HG03565 (cell line): ENCODE measurements at regions not wholly inside any gene's neighbourhood (a gene's known extent, or its start where the extent isn't known, plus 50 kb on each side); places are given as distances from the start of the nearest gene placed in this dataset.

Source experiments
- ATAC-seq: cut with Tn5 transposase; IDR thresholded peaks from one replicate; pipeline ENCODE4 v1.9.1; 2021; ENCODE audit warnings: mild to moderate bottlenecking, moderate library complexity; ENCODE audit not compliant: unreplicated experiment

DNA sequence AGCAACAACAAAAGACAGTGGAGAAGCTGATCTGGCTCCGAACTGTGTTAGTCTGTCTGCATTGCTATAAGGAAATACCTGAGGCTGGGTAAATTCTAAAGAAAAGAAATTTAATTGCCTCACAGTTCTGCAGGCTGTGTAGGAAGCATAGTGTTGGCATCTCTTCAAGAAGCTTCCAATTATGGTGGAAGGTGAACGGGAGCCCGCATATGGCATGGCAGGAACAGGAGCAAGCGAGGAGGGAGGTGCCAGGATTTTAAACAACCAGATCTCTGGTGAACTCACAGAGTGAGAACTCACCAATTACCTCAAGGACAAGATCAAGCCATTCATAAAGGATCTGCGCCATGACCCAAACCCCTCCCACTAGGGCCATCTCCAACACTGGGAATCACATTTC lies 293.5 kb downstream of the SMOC2 start:
- ATAC-seq, result no peak

DNA sequence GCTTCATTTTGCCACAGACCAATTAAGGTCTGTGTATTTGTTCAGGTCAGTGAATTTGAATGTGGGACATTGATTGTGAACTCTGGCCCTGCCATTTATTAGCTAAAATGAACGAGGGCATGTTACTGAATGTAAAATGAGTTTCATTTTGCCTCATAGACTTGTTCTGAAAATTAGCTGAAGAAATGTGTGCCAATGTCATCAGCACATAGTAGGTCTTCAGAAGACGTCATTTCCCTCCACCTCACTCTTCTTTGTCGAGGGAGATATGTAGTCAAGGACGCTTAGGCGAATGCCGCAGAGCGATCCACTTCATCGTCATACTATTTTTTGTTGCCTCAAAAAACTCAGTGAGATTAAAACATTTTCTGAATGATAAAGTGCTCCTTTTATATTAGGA lies 291.7 kb downstream of the SMOC2 start:
- ATAC-seq, result no peak

GRCh38 chr6:168730931-168731716 lies 290.1 kb downstream of the SMOC2 start:
- ATAC-seq, result no peak

GRCh38 chr6:168728056-168728455 lies 287.1 kb downstream of the SMOC2 start:
- ATAC-seq, result no peak

GRCh38 chr6:168726312-168726856 lies 285.4 kb downstream of the SMOC2 start:
- ATAC-seq, result no peak

DNA sequence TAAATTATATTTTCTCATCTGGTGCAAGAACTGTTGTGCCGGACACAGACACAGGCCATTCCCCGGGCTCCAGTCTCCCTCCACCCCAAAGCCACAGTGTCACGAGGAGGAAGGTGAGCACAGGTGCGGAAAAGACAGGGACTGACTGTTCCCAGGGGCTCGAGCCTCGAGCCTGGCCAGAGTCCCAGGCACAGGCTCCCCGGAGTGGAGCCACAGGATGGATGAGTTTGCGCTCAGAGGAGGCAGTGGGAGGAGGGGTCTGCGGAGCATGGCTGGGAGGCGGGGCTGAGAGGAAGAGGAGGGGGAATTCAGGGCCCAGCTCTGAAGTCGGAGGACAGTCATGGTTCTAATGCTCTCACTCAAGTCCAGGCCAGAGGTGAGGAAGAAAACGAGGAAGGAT lies 284.8 kb downstream of the SMOC2 start:
- no peak for ATAC-seq

- no peak for ATAC-seq
Measured at GRCh38 chr6:168724669-168725570, 283.9 kb downstream of the SMOC2 start.

DNA sequence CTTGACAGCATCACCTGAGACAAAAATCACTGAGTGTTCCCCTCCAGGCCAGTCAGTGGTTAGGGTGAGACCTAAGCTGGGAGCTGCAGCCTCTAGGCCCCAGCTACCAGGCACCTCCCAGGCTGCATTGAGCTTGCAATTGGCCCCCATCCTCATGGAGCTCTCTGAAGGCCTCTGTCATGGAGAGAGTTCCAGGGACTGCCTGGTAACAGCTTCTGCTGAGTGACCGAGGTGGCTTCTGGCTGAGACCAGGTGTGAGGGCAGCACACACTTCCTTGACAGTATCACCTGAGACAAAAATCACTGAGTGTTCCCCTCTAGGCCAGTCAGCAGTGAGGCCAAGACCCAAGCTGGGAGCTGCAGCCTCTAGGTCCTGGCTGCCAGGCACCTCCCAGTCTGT lies 283.0 kb downstream of the SMOC2 start:
- ATAC-seq, result no peak

DNA sequence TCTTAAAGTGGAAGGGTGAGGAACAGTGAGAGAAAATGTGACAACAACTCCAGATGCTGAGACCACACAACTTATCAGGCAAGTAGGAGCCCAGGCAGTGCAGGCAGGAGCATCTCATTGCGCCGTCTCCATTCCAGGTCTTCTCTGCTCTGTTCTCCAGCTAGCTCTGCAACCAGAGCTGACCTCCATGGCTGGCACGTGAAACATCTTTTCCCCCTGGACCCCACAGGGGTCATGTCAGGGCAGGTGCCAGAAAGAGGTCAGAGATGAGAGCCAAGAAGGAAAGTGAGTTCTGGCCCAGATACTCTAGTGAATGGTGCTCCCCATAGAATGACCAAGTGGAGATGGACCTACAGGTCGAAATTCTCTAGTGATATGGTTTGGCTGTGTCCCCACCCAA lies 281.4 kb downstream of the SMOC2 start:
- ATAC-seq, result no peak

- no peak for ATAC-seq
Measured at GRCh38 chr6:168721571-168721970, 280.6 kb downstream of the SMOC2 start.

- no peak for ATAC-seq
Measured at GRCh38 chr6:168719901-168720300, 278.9 kb downstream of the SMOC2 start.

GRCh38 chr6:168718821-168719475 lies 278.0 kb downstream of the SMOC2 start:
- no peak for ATAC-seq
